Trophoblast cell (in vitro differentiated cells and primary cell): ENCODE measurements at regions not wholly inside any gene's neighbourhood (a gene's known extent, or its start where the extent isn't known, plus 50 kb on each side); places are given as distances from the start of the nearest gene placed in this dataset.

Experiments used
- DNase-seq, 2 donors: peaks; one replicate each; pipeline ENCODE4 v3.0.0-alpha.2; 2016
- H2AFZ ChIP-seq: 2 replicates; pipeline ENCODE4 v1.6.1; 2013; ENCODE audit warnings: low read length, moderate library complexity, mild to moderate bottlenecking; ENCODE audit not compliant: insufficient read depth, poor library complexity
- H2AK5ac ChIP-seq: 2 replicates; pipeline ENCODE4 v1.6.1; 2013; ENCODE audit warnings: mild to moderate bottlenecking, low read length
- H2BK120ac ChIP-seq: 2 replicates; pipeline ENCODE4 v1.6.1; 2013; ENCODE audit warnings: low read length, mild to moderate bottlenecking, moderate library complexity; ENCODE audit not compliant: insufficient read depth, poor library complexity
- H2BK12ac ChIP-seq: 2 replicates; pipeline ENCODE4 v1.6.1; 2013; ENCODE audit warnings: mild to moderate bottlenecking, low read length, moderate library complexity
- H2BK5ac ChIP-seq: 2 replicates; pipeline ENCODE4 v1.6.1; 2013; ENCODE audit warnings: low read length, low read depth, moderate library complexity, mild to moderate bottlenecking; ENCODE audit not compliant: poor library complexity
- H3K14ac ChIP-seq: 2 replicates; pipeline ENCODE4 v1.6.1; 2013; ENCODE audit warnings: mild to moderate bottlenecking, low read length
- H3K18ac ChIP-seq: 2 replicates; pipeline ENCODE4 v1.6.1; 2013; ENCODE audit warnings: mild to moderate bottlenecking, low read length
- H3K23ac ChIP-seq: 2 replicates; pipeline ENCODE4 v1.6.1; 2013; ENCODE audit warnings: low read length
- H3K27ac ChIP-seq: 2 replicates; pipeline ENCODE4 v1.5.1; 2013; ENCODE audit warnings: low read depth, mild to moderate bottlenecking, inconsistent platforms, low read length, moderate library complexity
- H3K27me3 ChIP-seq: 2 replicates; pipeline ENCODE4 v1.6.1; 2013; ENCODE audit warnings: inconsistent platforms, mild to moderate bottlenecking, low read length, moderate library complexity; ENCODE audit not compliant: insufficient read depth
- H3K36me3 ChIP-seq, 2 experiments: 1 replicate in 1 of 2; 2 replicates in 1 of 2; pipeline ENCODE4 v1.6.1; 2013; ENCODE audit warnings: low read length in 2 of 2, mild to moderate bottlenecking in 2 of 2, moderate library complexity in 1 of 2; ENCODE audit not compliant: insufficient read depth in 2 of 2, control insufficient read depth in 1 of 2
- H3K4ac ChIP-seq: 2 replicates; pipeline ENCODE4 v1.6.1; 2013; ENCODE audit warnings: low read depth, mild to moderate bottlenecking, low read length, moderate library complexity
- H3K4me1 ChIP-seq, 2 experiments: 1 replicate in 1 of 2; 2 replicates in 1 of 2; pipeline ENCODE4 v1.6.1; 2013; ENCODE audit warnings: low read length in 2 of 2, mild to moderate bottlenecking in 2 of 2, moderate library complexity in 1 of 2; ENCODE audit not compliant: insufficient read depth in 2 of 2, control insufficient read depth in 1 of 2
- H3K4me2 ChIP-seq: 2 replicates; pipeline ENCODE4 v1.6.1; 2013; ENCODE audit warnings: inconsistent platforms, mild to moderate bottlenecking, low read length, moderate library complexity
- H3K4me3 ChIP-seq: 2 replicates; pipeline ENCODE4 v1.5.1; 2013; ENCODE audit warnings: mild to moderate bottlenecking, low read depth, low read length, inconsistent platforms
- H3K79me1 ChIP-seq: one replicate; pipeline ENCODE4 v1.6.1; 2013; ENCODE audit warnings: low read length
- H3K79me2 ChIP-seq: 2 replicates; pipeline ENCODE4 v1.6.1; 2013; ENCODE audit warnings: low read length, mild to moderate bottlenecking; ENCODE audit not compliant: control insufficient read depth, insufficient read depth, poor library complexity
- H3K9ac ChIP-seq: 2 replicates; pipeline ENCODE4 v1.6.1; 2013; ENCODE audit warnings: mild to moderate bottlenecking, low read length
- H3K9me3 ChIP-seq: 2 replicates; pipeline ENCODE4 v1.6.1; 2013; ENCODE audit warnings: low read depth, mild to moderate bottlenecking, control low read depth, inconsistent platforms, low read length; ENCODE audit not compliant: insufficient read depth
- H4K12ac ChIP-seq: 2 replicates; pipeline ENCODE4 v1.6.1; 2013; ENCODE audit warnings: low read depth, mild to moderate bottlenecking, low read length, moderate library complexity
- H4K8ac ChIP-seq: 2 replicates; pipeline ENCODE4 v1.6.1; 2013; ENCODE audit warnings: low read depth, mild to moderate bottlenecking, low read length, moderate library complexity
- H4K91ac ChIP-seq: one replicate; pipeline ENCODE4 v1.6.1; 2013; ENCODE audit warnings: low read depth, mild to moderate bottlenecking, low read length, moderate library complexity
- WGBS: extraction: QIAGEN DNeasy Blood & Tissue Kit; methylation state at CpG from one replicate; pipeline ENCODE4 v1.1.7; 2013; ENCODE audit warnings: missing lambda C conversion rate; ENCODE audit not compliant: insufficient read length, insufficient coverage; ENCODE audit errors: extremely low coverage; 5-methylcytosine and 5-hydroxymethylcytosine counted together

GRCh38 chr5:110058175-110058574 is 368.4 kb downstream of the MAN2A1 start:
- H3K4ac ChIP-seq, result no peak overlapping the region
- H2BK5ac ChIP-seq, result no peak overlapping the region
- no peak overlapping the region for H4K8ac ChIP-seq
- H3K27ac ChIP-seq, result no peak overlapping the region
- H3K79me2 ChIP-seq, result no peaks in the 10 kb centered on the region
- no peak overlapping the region for H2AFZ ChIP-seq
- WGBS, result no CpG with 5 or more reads among the region's 4 CpGs
- H3K9me3 ChIP-seq, result no peaks in the 10 kb centered on the region
- H3K9ac ChIP-seq, result no peak overlapping the region
- no peak overlapping the region for H4K91ac ChIP-seq
- no peak overlapping the region for H2BK120ac ChIP-seq
- H3K23ac ChIP-seq, result no peak overlapping the region
- H3K4me2 ChIP-seq, result no peak overlapping the region
- no peak overlapping the region for H3K4me3 ChIP-seq
- no peak overlapping the region for H2BK12ac ChIP-seq
- no peak overlapping the region for H4K12ac ChIP-seq
- no peaks in the 10 kb centered on the region for H3K27me3 ChIP-seq
- H3K36me3 ChIP-seq, result no peaks in the 10 kb centered on the region
- H3K4me1 ChIP-seq, result no peaks in the 10 kb centered on the region
- H3K14ac ChIP-seq, result no peak overlapping the region
- no peak for DNase-seq
- H3K18ac ChIP-seq, result no peak overlapping the region
- no peaks in the 10 kb centered on the region for H3K79me1 ChIP-seq
- H2AK5ac ChIP-seq, result no peak overlapping the region

- Histone ChIP-seq H2AFZ (no peak overlapping the region), H4K91ac (no peak overlapping the region), H2BK120ac (no peak overlapping the region), H2BK12ac (no peak overlapping the region), H2AK5ac (no peak overlapping the region), H4K8ac (no peak overlapping the region), H3K4me3 (no peak overlapping the region), H3K79me2 (no peaks in the 10 kb centered on the region), H3K9me3 (no peaks in the 10 kb centered on the region), H3K9ac (no peak overlapping the region), H4K12ac (no peak overlapping the region), H3K23ac (no peak overlapping the region), H2BK5ac (no peak overlapping the region), H3K4me1 (no peaks in the 10 kb centered on the region), H3K79me1 (no peaks in the 10 kb centered on the region), H3K14ac (no peak overlapping the region), H3K27ac (no peak overlapping the region), H3K27me3 (no peaks in the 10 kb centered on the region), H3K18ac (no peak overlapping the region), H3K36me3 (no peaks in the 10 kb centered on the region), H3K4me2 (no peak overlapping the region), H3K4ac (no peak overlapping the region)
- WGBS, result no CpG with 5 or more reads among the region's 1 CpG
- no peak for DNase-seq
Measured at GRCh38 chr5:110062246-110062645, 372.5 kb downstream of the MAN2A1 start.

GRCh38 chr5:110063640-110064602 is 374.2 kb downstream of the MAN2A1 start:
- Histone ChIP-seq H3K4me2 (no peak overlapping the region), H3K4me3 (no peak overlapping the region), H3K27ac (no peak overlapping the region), H3K79me2 (no peaks in the 10 kb centered on the region), H3K36me3 (no peaks in the 10 kb centered on the region), H3K9ac (no peak overlapping the region), H3K79me1 (no peaks in the 10 kb centered on the region), H2BK12ac (no peak overlapping the region), H2BK120ac (no peak overlapping the region), H3K23ac (no peak overlapping the region), H4K8ac (no peak overlapping the region), H2AK5ac (no peak overlapping the region), H3K27me3 (no peaks in the 10 kb centered on the region), H3K4me1 (no peaks in the 10 kb centered on the region), H2AFZ (no peak overlapping the region), H2BK5ac (no peak overlapping the region), H4K12ac (no peak overlapping the region), H3K18ac (no peak overlapping the region), H3K14ac (no peak overlapping the region), H3K4ac (no peak overlapping the region), H3K9me3 (no peaks in the 10 kb centered on the region), H4K91ac (no peak overlapping the region)
- DNase-seq, result peak; percentile 76 to 81
- WGBS, result no CpG with 5 or more reads among the region's 7 CpGs

DNA sequence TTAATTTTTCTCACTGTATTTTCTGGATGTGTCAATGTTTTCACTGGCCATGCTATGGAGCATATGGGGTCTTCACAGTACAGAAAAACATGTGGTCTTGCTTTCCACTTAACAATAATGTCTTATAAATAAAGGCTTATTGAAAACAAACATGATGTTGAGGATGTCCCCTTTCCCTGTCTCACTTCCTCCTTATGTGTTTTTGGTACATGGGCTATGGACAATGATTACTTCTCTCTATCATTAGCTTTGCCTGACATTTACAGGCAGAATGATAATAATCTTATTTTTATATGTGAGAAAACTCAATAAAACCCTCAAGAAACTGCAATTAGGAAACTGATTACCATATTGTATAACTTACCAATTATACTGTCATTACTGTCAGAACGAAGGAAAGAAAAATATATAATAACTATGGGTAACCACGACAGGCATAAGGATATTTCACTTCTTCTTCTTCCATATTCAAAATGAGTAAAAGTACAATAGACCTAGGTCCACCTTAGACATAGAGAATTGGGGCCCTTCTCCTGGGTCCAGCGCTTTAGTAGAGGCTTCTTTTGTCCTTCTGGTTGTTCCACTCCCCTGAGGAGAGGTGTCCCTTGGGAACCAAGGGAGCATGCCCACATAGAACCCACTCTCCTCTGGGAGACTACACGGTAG is 375.0 kb downstream of the MAN2A1 start:
- Histone ChIP-seq H2BK120ac (no peak overlapping the region), H2BK5ac (no peak overlapping the region), H3K36me3 (no peaks in the 10 kb centered on the region), H3K79me2 (no peaks in the 10 kb centered on the region), H3K4me3 (no peak overlapping the region), H4K8ac (no peak overlapping the region), H3K4me2 (no peak overlapping the region), H3K23ac (no peak overlapping the region), H3K14ac (no peak overlapping the region), H3K79me1 (no peaks in the 10 kb centered on the region), H4K12ac (no peak overlapping the region), H3K27ac (no peak overlapping the region), H2AK5ac (no peak overlapping the region), H3K4me1 (no peaks in the 10 kb centered on the region), H3K9ac (no peak overlapping the region), H3K18ac (no peak overlapping the region), H3K4ac (no peak overlapping the region), H2AFZ (no peak overlapping the region), H2BK12ac (no peak overlapping the region), H4K91ac (no peak overlapping the region), H3K9me3 (no peaks in the 10 kb centered on the region), H3K27me3 (no peaks in the 10 kb centered on the region)
- no peak for DNase-seq
- no CpG with 5 or more reads among the region's 4 CpGs for WGBS
